Heart right ventricle (tissue), 16 donors: ENCODE measurements at regions not wholly inside any gene's neighbourhood (a gene's known extent, or its start where the extent isn't known, plus 50 kb on each side); places are given as distances from the start of the nearest gene placed in this dataset.

Experiments
- ATAC-seq, 8 donors: fragments of 200-7000 bp; cut with Tn5 transposase; one replicate each; pipeline ENCODE4 v1.9.1; 2020; ENCODE audit warnings: mild to moderate bottlenecking in 8 of 8, moderate library complexity in 8 of 8, moderate number of reproducible peaks in 1 of 8
- DNase-seq, 2 donors: peaks; one replicate each; pipeline ENCODE4 v3.0.0-alpha.2; 2020
- H3K27ac ChIP-seq, 10 donors: fragments of 200-600 bp; sonication (generic) in 2 of 10; one replicate each; pipeline versions ENCODE4 v1.5.0 to v1.8.0; 2020 to 2022; ENCODE audit warnings: mild to moderate bottlenecking in 3 of 10
- H3K27me3 ChIP-seq, 7 donors: fragments of 200-600 bp; one replicate each; pipeline ENCODE4 v1.8.0; 2021 to 2022; ENCODE audit warnings: mild to moderate bottlenecking in 2 of 7
- H3K36me3 ChIP-seq, 9 donors: fragments of 200-600 bp; sonication (generic) in 1 of 9; one replicate each; pipeline versions ENCODE4 v1.5.0 to v1.8.0; 2020 to 2022; ENCODE audit warnings: mild to moderate bottlenecking in 2 of 9
- H3K4me1 ChIP-seq, 9 donors: fragments of 200-600 bp; sonication (generic) in 1 of 9; one replicate each; pipeline versions ENCODE4 v1.5.0 to v1.8.0; 2020 to 2022; ENCODE audit warnings: mild to moderate bottlenecking in 4 of 9
- H3K4me3 ChIP-seq, 10 donors: fragments of 200-600 bp; sonication (generic) in 2 of 10; one replicate each; pipeline versions ENCODE4 v1.5.0 to v1.8.0; 2020 to 2022; ENCODE audit warnings: mild to moderate bottlenecking in 7 of 10, moderate library complexity in 2 of 10
- H3K9me3 ChIP-seq, 11 donors: fragments of 200-600 bp in 10 of 11; sonication (generic) in 2 of 11; one replicate each; pipeline versions ENCODE4 v1.5.0 to v1.8.0; 2013 to 2022; ENCODE audit warnings: mild to moderate bottlenecking in 2 of 11, control low read depth in 1 of 11, moderate library complexity in 1 of 11
- WGBS, 2 donors: extraction: QIAGEN DNeasy Blood & Tissue Kit; methylation state at CpG; one replicate each; pipeline ENCODE4 v1.1.7; 2013; ENCODE audit warnings: inconsistent platforms in 1 of 2; 5-methylcytosine and 5-hydroxymethylcytosine counted together
- intact Hi-C, 10 donors: fragments of 100-400 bp; cut with DNase I; formaldehyde crosslinking; loops; one replicate each; pipeline versions ENCODE4 v1.11.1 to v1.14.2; 2022
- TF ChIP-seq, protein P1 (sequence below), 9 donors: fragments of 200-600 bp; sonication (generic) in 2 of 9; IDR thresholded peaks; one replicate each; pipeline versions ENCODE4 v1.5.0 to v1.8.0; 2021 to 2022; ENCODE audit warnings: antibody characterized with exemption in 9 of 9, mild to moderate bottlenecking in 5 of 9, moderate library complexity in 1 of 9
- donor health status: Arrhythmogenic right ventricular cardiomyopathy.
- donor health status: ischemic (EF 13 %, LVEDD 7.1; RV severe dilation, severe dysfunction).
- donor health status: healthy with polysubstance abuse.
- donor health status: DM: no; HTN: yes; CAD: no.
- donor health status: DM: no; HTN: no; CAD: no.
- donor health status: ischemic (EF 25% LVEDD 6.9; RV normal size, moderate dysfunction).
- donor health status: ischemic (EF 25% LVEDD 5.7; RV mildly dilated, moderate dysfunction).
- donor health status: healthy.
- donor health status: DM: yes; HTN: yes; CAD: no.
- donor health status: Ischemic cardiomyopathy.
- donor health status: ischemic (EF 35%, LVEDD 5.7; RV mildly dilated, moderate dysfunction).
- donor health status: nonischemic (EF 11% LVEDD 7.7; RV severe dilation, severe dysfunction).
- donor health status: DM: yes; HTN: yes; CAD: no.
- donor health status: PGD.
- donor health status: ischemic (EF 29% LVEDD 5.4; RV normal size, mild dysfunction).
- donor health status: nonischemic (EF 23%, LVEDD 6.1; RV moderate dilation, normal function).

DNA sequence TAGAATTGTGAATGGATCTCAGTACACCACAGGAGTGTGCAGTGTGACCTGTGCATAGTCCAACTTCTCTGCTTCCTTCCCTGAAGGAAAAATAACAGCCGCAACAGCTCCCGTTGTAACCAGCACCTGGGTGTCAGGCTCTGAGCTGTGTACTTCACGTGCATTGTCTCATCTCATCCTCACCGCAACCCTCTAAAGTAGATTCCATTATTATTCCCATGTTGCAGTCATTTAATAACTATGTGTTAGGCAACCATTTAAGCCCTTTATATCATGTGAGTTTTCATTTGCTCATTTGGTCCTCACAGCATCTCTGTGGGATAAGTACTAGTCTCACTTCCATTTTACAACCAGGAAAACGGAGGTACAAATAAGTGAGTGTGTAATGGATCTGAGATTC is 247.0 kb upstream of the MAF start:
- Histone ChIP-seq H3K36me3 (no peaks in the 10 kb centered on the region), H3K4me3 (no peak overlapping the region), H3K27ac (no peak overlapping the region), H3K27me3 (no peaks in the 10 kb centered on the region), H3K9me3 (peaks cover 0 to 11% (median 0%) of the 10 kb centered on the region in 11 donors), H3K4me1 (no peaks in the 10 kb centered on the region)
- ATAC-seq (no peak), DNase-seq (no peak)
- TF ChIP-seq, protein P1, sequence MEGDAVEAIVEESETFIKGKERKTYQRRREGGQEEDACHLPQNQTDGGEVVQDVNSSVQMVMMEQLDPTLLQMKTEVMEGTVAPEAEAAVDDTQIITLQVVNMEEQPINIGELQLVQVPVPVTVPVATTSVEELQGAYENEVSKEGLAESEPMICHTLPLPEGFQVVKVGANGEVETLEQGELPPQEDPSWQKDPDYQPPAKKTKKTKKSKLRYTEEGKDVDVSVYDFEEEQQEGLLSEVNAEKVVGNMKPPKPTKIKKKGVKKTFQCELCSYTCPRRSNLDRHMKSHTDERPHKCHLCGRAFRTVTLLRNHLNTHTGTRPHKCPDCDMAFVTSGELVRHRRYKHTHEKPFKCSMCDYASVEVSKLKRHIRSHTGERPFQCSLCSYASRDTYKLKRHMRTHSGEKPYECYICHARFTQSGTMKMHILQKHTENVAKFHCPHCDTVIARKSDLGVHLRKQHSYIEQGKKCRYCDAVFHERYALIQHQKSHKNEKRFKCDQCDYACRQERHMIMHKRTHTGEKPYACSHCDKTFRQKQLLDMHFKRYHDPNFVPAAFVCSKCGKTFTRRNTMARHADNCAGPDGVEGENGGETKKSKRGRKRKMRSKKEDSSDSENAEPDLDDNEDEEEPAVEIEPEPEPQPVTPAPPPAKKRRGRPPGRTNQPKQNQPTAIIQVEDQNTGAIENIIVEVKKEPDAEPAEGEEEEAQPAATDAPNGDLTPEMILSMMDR (IDR thresholded peaks at IDR 0.05): no peak
- intact Hi-C loops: no loop called here
- WGBS, 2 donors: 82 to 89% methylated on average over 5 of the region's 5 CpGs

DNA sequence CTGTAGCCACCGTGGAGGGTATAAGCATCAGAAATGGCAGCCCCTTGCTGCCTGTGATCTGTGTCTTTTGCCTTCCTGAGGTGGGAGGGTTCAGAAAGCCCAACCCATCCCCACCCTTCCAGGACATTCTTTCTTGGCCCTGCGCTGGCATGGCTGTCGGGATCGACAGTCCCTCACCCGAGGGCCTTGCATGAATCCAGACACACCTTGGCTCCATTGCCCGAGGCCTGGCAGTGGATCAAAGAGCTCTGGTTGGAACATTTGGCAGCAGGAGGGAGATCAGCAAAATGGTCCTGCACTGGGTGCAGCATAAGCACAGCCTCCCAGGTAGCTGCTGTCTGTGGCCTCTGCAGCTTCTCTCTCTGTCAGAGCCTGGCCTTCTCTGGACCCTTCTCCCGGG is 246.6 kb upstream of the MAF start:
- intact Hi-C loops: no loop called here
- ATAC-seq (no peak), DNase-seq (no peak)
- Histone ChIP-seq H3K27ac (no peak overlapping the region), H3K9me3 (peaks cover 0 to 6% (median 0%) of the 10 kb centered on the region in 11 donors), H3K4me3 (no peak overlapping the region), H3K36me3 (no peaks in the 10 kb centered on the region), H3K4me1 (no peaks in the 10 kb centered on the region), H3K27me3 (no peaks in the 10 kb centered on the region)
- TF ChIP-seq, protein P1 (IDR thresholded peaks at IDR 0.05): no peak
- 71 to 74% methylated on average over 7 of the region's 7 CpGs for WGBS, 2 donors

DNA sequence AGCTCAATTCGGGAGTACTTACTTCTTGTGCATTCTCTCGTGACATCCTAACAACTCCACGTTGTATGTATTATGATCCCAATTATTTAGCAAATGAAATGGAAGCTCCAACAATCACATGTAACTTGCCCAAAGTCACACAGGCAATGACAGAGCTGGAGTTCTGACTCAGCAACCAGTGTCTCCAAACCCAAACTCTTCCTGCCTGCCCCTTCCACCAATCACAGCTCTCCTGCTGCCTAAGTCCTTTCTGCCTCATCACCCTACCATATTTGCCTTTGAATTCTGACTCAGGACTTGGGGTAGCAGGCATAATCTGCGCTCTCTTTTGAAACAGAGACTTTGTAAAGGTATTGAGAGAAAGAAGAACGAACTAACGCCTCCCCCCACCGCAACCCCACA is 245.2 kb upstream of the MAF start:
- WGBS, 2 donors: 95 to 96% methylated on average over 7 of the region's 7 CpGs
- no peaks in the 10 kb centered on the region for H3K9me3 ChIP-seq
- ATAC-seq (no peak), DNase-seq (no peak)
- intact Hi-C loops: no loop called here
- H3K4me1 ChIP-seq: no peaks in the 10 kb centered on the region
- TF ChIP-seq, protein P1 (IDR thresholded peaks at IDR 0.05): no peak
- no peak overlapping the region for H3K27ac ChIP-seq
- no peaks in the 10 kb centered on the region for H3K36me3 ChIP-seq
- H3K4me3 ChIP-seq: no peak overlapping the region
- no peaks in the 10 kb centered on the region for H3K27me3 ChIP-seq

DNA sequence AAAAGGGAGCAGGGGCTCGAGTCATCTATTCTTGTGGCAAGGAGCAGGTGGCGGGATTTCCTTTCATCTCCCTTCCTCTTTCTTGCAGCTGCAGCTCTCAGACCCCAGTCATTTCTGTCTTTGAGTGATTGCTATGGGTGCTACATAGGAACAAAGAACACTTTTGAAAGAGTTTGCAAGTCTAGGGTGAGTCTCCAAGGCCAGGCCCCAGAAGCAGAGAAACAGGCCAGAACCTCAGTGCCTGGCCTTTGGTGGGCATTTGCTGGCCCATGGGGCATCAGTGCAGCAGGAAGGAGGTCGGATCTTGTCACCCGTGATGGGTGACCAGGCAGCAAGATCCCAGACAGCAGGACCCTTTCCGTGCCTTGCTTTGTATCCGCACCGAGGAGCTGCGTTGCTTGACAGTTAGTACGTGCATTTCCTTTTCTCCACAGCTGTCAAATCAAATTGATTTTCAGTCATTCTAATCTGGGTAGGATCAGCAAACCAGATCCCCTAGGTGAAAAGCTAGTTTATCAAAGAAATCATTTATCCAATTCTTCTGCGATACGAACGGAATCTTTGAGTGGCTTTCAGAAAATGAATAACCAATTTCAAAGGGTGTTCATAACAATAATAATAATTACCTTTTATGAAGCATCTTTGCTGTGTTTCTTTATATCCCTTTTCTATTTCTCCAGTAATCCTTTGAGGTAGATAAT is 244.6 kb upstream of the MAF start:
- TF ChIP-seq, protein P1 (IDR thresholded peaks at IDR 0.05): no peak
- 83 to 87% methylated on average over 12 of the region's 12 CpGs for WGBS, 2 donors
- Histone ChIP-seq H3K36me3 (no peaks in the 10 kb centered on the region), H3K27me3 (no peaks in the 10 kb centered on the region), H3K4me1 (peaks cover 0 to 5% (median 0%) of the 10 kb centered on the region in 9 donors), H3K4me3 (no peak overlapping the region), H3K9me3 (no peaks in the 10 kb centered on the region), H3K27ac (no peak overlapping the region)
- intact Hi-C loops: no loop called here
- ATAC-seq: no peak
- no peak for DNase-seq
